Neural progenitor cell (in vitro differentiated cells): ENCODE measurements at regions not wholly inside any gene's neighbourhood (a gene's known extent, or its start where the extent isn't known, plus 50 kb on each side); places are given as distances from the start of the nearest gene placed in this dataset.

Experiments
- DNase-seq: peaks from one replicate; pipeline ENCODE4 v3.0.0-alpha.2; 2016; ENCODE audit warnings: low spot score
- H2AFZ ChIP-seq: fragments of 200-600 bp; sonication (generic); replicated peaks from 2 replicates; pipeline ENCODE4 v1.6.1; 2016; ENCODE audit warnings: antibody characterized with exemption
- H3F3A ChIP-seq: fragments of 200-600 bp; sonication (generic); 2 replicates; pipeline ENCODE4 v1.6.1; 2016; ENCODE audit warnings: antibody characterized with exemption, low read depth
- H3K27ac ChIP-seq: fragments of 200-600 bp; sonication (generic); 2 replicates; pipeline ENCODE4 v1.5.1; 2016; ENCODE audit warnings: mild to moderate bottlenecking
- H3K27me3 ChIP-seq: fragments of 200-600 bp; sonication (generic); 2 replicates; pipeline ENCODE4 v1.6.1; 2016; ENCODE audit warnings: mild to moderate bottlenecking, moderate library complexity
- H3K36me3 ChIP-seq: fragments of 200-600 bp; sonication (generic); 2 replicates; pipeline ENCODE4 v1.5.1; 2016
- H3K4me1 ChIP-seq: fragments of 200-600 bp; sonication (generic); 2 replicates; pipeline ENCODE4 v1.6.1; 2016; ENCODE audit warnings: mixed run types
- H3K4me2 ChIP-seq: fragments of 200-600 bp; sonication (generic); 2 replicates; pipeline ENCODE4 v1.6.1; 2016
- H3K4me3 ChIP-seq: fragments of 200-600 bp; sonication (generic); 2 replicates; pipeline ENCODE4 v1.5.1; 2016
- H3K79me2 ChIP-seq: fragments of 200-600 bp; sonication (generic); 2 replicates; pipeline ENCODE4 v1.6.1; 2016; ENCODE audit warnings: low read depth
- H3K9ac ChIP-seq: fragments of 200-600 bp; sonication (generic); 2 replicates; pipeline ENCODE4 v1.6.1; 2016
- H3K9me3 ChIP-seq: fragments of 200-600 bp; sonication (generic); 2 replicates; pipeline ENCODE4 v1.5.1; 2016; ENCODE audit warnings: low read depth
- H4K20me1 ChIP-seq: fragments of 200-600 bp; sonication (generic); 2 replicates; pipeline ENCODE4 v1.6.1; 2016; ENCODE audit warnings: low read depth
- H3K27ac Mint-ChIP-seq: 3 replicates; pipeline ENCODE4 v1.8.0; 2021; ENCODE audit warnings: mixed read lengths
- H3K27me3 Mint-ChIP-seq: 2 replicates; pipeline ENCODE4 v1.8.0; 2022; ENCODE audit warnings: low read depth, mild to moderate bottlenecking, inconsistent platforms, moderate library complexity, mixed read lengths; ENCODE audit not compliant: insufficient read depth
- H3K36me3 Mint-ChIP-seq: 3 replicates; pipeline ENCODE4 v1.8.0; 2021; ENCODE audit warnings: mixed read lengths
- H3K4me1 Mint-ChIP-seq: 3 replicates; pipeline ENCODE4 v1.8.0; 2021; ENCODE audit warnings: mixed read lengths
- H3K4me3 Mint-ChIP-seq: 3 replicates; pipeline ENCODE4 v1.8.0; 2021; ENCODE audit warnings: mild to moderate bottlenecking, moderate library complexity, mixed read lengths
- H3K9me3 Mint-ChIP-seq: 3 replicates; pipeline ENCODE4 v1.8.0; 2020; ENCODE audit warnings: mixed read lengths
- EZH2 ChIP-seq: fragments of 200-600 bp; sonication (generic); IDR thresholded peaks from 2 replicates; pipeline ENCODE4 v1.6.1; 2017; ENCODE audit warnings: antibody characterized with exemption, mild to moderate bottlenecking, moderate library complexity
- EZH2phosphoT487 ChIP-seq: fragments of 200-600 bp; sonication (generic); IDR thresholded peaks from 2 replicates; pipeline ENCODE4 v1.6.1; 2017; ENCODE audit warnings: antibody characterized with exemption
- TF ChIP-seq, protein P1 (sequence below): fragments of 200-600 bp; sonication (generic); IDR thresholded peaks from 2 replicates; pipeline ENCODE4 v1.5.1; 2017; ENCODE audit warnings: antibody characterized with exemption, mild to moderate bottlenecking

GRCh38 chr9:108012886-108013665 lies 523.5 kb upstream of the KLF4 start:
- Histone ChIP-seq H3K27ac (no peak overlapping the region), H3K4me3 (no peak overlapping the region), H3K4me2 (no peak overlapping the region), H3F3A (no peaks in the 10 kb centered on the region), H3K4me1 (peaks cover 10% of the 10 kb centered on the region), H3K27me3 (no peaks in the 10 kb centered on the region), H2AFZ (no peak overlapping the region), H4K20me1 (no peaks in the 10 kb centered on the region), H3K9ac (no peak overlapping the region), H3K9me3 (no peaks in the 10 kb centered on the region), H3K36me3 (no peaks in the 10 kb centered on the region), H3K79me2 (no peaks in the 10 kb centered on the region)
- Mint-ChIP-seq H3K36me3 (no peaks in the 10 kb centered on the region), H3K4me1 (peaks cover 13% of the 10 kb centered on the region), H3K27me3 (peaks cover 3% of the 10 kb centered on the region), H3K4me3 (no peak overlapping the region), H3K27ac (no peak overlapping the region), H3K9me3 (no peaks in the 10 kb centered on the region)
- TF ChIP-seq EZH2 (no peak), EZH2phosphoT487 (no peak)
- TF ChIP-seq, protein P1, sequence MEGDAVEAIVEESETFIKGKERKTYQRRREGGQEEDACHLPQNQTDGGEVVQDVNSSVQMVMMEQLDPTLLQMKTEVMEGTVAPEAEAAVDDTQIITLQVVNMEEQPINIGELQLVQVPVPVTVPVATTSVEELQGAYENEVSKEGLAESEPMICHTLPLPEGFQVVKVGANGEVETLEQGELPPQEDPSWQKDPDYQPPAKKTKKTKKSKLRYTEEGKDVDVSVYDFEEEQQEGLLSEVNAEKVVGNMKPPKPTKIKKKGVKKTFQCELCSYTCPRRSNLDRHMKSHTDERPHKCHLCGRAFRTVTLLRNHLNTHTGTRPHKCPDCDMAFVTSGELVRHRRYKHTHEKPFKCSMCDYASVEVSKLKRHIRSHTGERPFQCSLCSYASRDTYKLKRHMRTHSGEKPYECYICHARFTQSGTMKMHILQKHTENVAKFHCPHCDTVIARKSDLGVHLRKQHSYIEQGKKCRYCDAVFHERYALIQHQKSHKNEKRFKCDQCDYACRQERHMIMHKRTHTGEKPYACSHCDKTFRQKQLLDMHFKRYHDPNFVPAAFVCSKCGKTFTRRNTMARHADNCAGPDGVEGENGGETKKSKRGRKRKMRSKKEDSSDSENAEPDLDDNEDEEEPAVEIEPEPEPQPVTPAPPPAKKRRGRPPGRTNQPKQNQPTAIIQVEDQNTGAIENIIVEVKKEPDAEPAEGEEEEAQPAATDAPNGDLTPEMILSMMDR, result no peak
- DNase-seq, result no peak

GRCh38 chr9:108012405-108012804 lies 522.8 kb upstream of the KLF4 start:
- Histone ChIP-seq H2AFZ (no peak overlapping the region), H3K4me2 (no peak overlapping the region), H3F3A (no peaks in the 10 kb centered on the region), H3K36me3 (no peaks in the 10 kb centered on the region), H3K9me3 (no peaks in the 10 kb centered on the region), H3K27me3 (no peaks in the 10 kb centered on the region), H3K4me3 (no peak overlapping the region), H3K79me2 (no peaks in the 10 kb centered on the region), H3K27ac (no peak overlapping the region), H3K4me1 (peaks cover 5% of the 10 kb centered on the region), H4K20me1 (no peaks in the 10 kb centered on the region), H3K9ac (no peak overlapping the region)
- TF ChIP-seq EZH2, result no peak
- TF ChIP-seq, protein P1, result no peak
- TF ChIP-seq EZH2phosphoT487, result no peak
- Mint-ChIP-seq H3K27ac (no peak overlapping the region), H3K4me3 (no peak overlapping the region), H3K9me3 (no peaks in the 10 kb centered on the region), H3K27me3 (peaks cover 3% of the 10 kb centered on the region), H3K4me1 (peaks cover 8% of the 10 kb centered on the region), H3K36me3 (no peaks in the 10 kb centered on the region)
- no peak for DNase-seq

DNA sequence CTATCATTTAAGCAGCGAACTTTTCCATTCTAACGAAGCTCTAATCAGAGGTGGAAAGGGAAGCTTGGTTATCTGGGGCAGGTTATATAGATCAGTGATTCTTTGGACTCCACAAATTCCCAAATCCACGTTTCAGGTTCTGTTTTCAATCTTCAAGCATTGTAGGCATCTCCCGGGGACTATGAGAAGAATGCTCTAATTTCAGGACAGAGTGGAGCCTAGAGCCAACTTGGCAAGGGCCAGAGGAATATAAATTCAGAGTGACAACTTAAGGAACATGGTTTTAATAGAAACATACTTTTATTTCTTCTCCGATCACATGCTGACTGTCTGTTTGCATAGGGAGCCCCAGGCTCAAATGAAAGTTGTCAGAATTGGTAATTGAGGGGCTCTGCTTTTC lies 514.0 kb upstream of the KLF4 start:
- Histone ChIP-seq H3K27ac (no peak overlapping the region), H3K4me3 (no peak overlapping the region), H3K36me3 (no peaks in the 10 kb centered on the region), H3K4me2 (no peak overlapping the region), H3K9ac (no peak overlapping the region), H3F3A (no peaks in the 10 kb centered on the region), H3K4me1 (peaks cover 4% of the 10 kb centered on the region), H3K9me3 (no peaks in the 10 kb centered on the region), H3K27me3 (no peaks in the 10 kb centered on the region), H4K20me1 (no peaks in the 10 kb centered on the region), H2AFZ (no peak overlapping the region), H3K79me2 (no peaks in the 10 kb centered on the region)
- TF ChIP-seq EZH2, result no peak
- TF ChIP-seq, protein P1, result no peak
- no peak overlapping the region for H3K27ac Mint-ChIP-seq
- DNase-seq, result no peak
- peaks cover 3% of the 10 kb centered on the region for H3K27me3 Mint-ChIP-seq
- H3K4me1 Mint-ChIP-seq, result peaks cover 3% of the 10 kb centered on the region
- H3K9me3 Mint-ChIP-seq, result no peaks in the 10 kb centered on the region
- H3K36me3 Mint-ChIP-seq, result no peaks in the 10 kb centered on the region
- no peak overlapping the region for H3K4me3 Mint-ChIP-seq
